Choroid plexus epithelial cell (primary cell): ENCODE measurements at regions not wholly inside any gene's neighbourhood (a gene's known extent, or its start where the extent isn't known, plus 50 kb on each side); places are given as distances from the start of the nearest gene placed in this dataset.

Experiments
- DNase-seq: peaks from one replicate; pipeline ENCODE4 v3.0.0-alpha.2; 2010; ENCODE audit warnings: low read depth
- H3K4me3 ChIP-seq: 2 replicates; pipeline ENCODE4 v1.5.1; 2011; ENCODE audit warnings: low read depth, mild to moderate bottlenecking, control low read depth, low read length, moderate library complexity
- TF ChIP-seq, protein P1 (sequence below): conservative IDR thresholded peaks from 2 replicates; pipeline ENCODE4 v1.5.1; 2011; ENCODE audit warnings: low read depth, mild to moderate bottlenecking, control low read depth, inconsistent platforms, low read length, moderate library complexity

DNA sequence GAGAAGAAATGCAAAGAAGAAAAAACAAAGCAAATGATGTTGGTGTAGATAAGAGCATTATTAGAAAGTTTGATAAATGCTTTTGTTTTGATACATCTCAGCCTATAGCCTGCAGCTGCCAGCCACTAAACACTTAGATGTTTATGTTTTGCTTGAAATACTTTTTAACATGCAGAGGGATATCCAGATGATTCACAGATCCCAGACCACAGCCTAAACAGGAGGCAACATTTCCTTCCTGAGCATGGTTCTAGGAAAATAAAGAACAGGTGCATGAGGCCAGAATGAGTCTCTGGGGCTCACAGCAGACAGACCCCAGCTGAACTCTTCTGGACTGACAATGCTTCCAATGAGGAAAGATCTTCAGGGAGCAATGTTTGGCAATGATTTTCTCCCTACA, 103.7 kb upstream of the EEA1 start:
- no peak overlapping the region for H3K4me3 ChIP-seq
- TF ChIP-seq, protein P1, sequence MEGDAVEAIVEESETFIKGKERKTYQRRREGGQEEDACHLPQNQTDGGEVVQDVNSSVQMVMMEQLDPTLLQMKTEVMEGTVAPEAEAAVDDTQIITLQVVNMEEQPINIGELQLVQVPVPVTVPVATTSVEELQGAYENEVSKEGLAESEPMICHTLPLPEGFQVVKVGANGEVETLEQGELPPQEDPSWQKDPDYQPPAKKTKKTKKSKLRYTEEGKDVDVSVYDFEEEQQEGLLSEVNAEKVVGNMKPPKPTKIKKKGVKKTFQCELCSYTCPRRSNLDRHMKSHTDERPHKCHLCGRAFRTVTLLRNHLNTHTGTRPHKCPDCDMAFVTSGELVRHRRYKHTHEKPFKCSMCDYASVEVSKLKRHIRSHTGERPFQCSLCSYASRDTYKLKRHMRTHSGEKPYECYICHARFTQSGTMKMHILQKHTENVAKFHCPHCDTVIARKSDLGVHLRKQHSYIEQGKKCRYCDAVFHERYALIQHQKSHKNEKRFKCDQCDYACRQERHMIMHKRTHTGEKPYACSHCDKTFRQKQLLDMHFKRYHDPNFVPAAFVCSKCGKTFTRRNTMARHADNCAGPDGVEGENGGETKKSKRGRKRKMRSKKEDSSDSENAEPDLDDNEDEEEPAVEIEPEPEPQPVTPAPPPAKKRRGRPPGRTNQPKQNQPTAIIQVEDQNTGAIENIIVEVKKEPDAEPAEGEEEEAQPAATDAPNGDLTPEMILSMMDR = no peak
- DNase-seq = peak; percentile 25

DNA sequence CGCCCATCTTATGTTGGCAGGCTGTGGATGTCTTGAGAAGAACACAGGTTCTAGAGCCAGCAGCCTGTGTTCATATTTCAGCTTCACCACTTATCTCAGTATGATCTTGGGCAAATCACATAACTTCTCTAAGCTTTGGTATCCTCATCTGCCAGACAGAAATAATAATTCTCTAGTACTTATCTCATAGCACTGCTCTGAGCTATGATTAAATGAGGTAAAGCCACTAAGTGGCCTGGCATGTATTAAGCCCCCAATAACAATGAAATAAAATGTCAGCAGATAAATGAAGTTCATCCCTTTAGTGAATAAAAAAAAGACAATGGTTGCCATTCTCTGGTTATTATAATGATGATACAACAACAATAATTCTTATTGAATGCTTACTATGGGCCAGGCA, 104.9 kb upstream of the EEA1 start:
- no peak for DNase-seq
- TF ChIP-seq, protein P1 = no peak
- H3K4me3 ChIP-seq = no peak overlapping the region

DNA sequence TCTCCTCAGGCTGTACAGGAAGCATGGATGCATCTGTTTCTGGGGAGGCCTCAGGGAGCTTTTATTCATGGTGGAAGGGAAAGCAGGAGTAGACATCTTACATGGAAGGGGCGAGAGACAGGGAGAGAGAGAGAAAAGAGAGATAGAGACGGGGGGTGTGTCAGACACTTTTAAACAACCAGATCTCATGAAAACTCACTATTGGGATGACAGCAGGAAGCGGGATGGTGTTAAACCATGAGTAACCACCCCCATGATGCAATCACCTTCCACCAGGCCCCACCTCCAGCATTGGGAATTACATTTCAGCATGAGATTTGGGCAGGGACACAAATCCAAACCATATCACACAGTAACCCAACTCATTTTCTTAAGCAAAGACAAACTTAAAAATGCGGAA, 110.0 kb upstream of the EEA1 start:
- peak; percentile 20 for DNase-seq
- TF ChIP-seq, protein P1 = no peak
- H3K4me3 ChIP-seq = no peak overlapping the region

DNA sequence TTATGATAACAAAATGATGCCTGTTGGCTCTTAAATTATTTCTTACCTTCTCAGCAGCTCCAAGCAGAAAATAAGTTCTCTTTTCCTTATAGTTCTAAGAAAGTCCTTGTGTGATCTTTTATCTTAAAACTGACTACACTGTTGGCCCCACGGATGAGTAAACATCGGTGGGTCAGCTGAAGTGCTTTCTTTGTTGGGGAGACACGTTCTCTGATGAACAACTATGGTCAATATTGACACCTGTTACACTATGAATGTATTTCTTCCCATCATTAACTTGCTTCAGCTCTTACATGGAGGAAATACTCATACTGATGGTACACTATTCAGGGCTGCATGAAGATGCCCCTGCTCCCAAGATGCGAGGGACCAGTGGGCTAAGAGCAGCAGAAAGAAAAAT, 110.8 kb upstream of the EEA1 start:
- DNase-seq = no peak
- H3K4me3 ChIP-seq = no peak overlapping the region
- TF ChIP-seq, protein P1 = no peak

DNA sequence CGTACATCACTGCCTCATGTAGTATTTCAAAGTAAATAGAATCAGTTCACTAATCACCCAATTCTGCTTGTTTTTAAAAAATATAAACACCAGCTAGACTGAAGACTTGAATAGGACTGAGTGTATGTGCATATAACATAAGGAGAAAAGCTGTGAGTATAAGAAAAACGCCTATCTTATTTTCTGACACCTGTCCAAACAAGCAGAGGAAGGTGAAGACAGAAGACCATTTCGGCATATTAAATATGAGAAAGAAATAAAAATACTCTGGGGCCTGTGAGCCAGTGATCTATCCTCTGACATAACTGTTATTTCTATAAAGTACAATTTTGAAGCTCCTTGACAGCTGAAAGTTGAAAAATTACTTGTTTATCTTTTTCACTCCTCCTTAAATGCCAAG, 111.3 kb upstream of the EEA1 start:
- TF ChIP-seq, protein P1 = no peak
- no peak for DNase-seq
- no peak overlapping the region for H3K4me3 ChIP-seq

DNA sequence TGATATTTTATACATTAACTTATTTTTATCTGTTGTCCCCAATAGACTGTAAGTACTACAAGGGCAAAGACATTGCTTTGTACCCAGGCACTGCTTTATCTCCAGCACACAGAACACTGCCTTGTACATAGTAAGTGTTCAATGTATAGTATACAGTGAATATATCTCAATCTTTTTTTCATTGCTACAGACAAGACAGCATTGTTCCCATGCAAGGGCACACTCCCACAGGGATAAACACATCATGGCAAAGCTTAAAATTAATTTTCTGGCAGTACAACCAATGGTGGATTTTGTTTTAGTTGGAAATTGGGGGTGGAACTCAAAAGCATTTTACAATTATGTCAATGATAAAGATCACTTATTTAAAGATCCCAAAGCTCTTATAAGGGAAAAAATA, 112.3 kb upstream of the EEA1 start:
- TF ChIP-seq, protein P1 = no peak

DNA sequence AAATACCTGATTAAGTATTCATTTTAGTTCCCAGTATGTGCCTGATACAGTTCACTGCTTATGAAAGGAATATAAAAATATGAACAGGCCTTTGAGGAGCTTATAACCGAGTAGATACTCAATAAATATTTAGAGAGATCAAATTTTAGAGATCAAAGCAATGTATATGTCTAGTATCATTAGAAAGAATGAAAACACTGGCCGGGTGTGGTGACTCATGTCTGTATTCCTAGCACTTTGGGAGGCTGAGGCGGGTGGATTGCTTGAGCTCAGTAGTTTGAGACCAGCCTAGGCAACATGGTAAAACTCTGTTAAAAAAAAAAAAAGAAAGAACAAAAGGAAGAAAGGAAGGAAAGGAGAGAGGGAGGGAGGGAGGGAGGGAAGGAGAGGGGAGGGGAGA, 113.2 kb upstream of the EEA1 start:
- peak; percentile 29 for DNase-seq
- H3K4me3 ChIP-seq = no peak overlapping the region
- TF ChIP-seq, protein P1 = no peak

More for the DNA sequence above, 112.3 kb upstream of the EEA1 start:
- DNase-seq = no peak
- no peak overlapping the region for H3K4me3 ChIP-seq
